C4-2B (cell line): ENCODE measurements at regions not wholly inside any gene's neighbourhood (a gene's known extent, or its start where the extent isn't known, plus 50 kb on each side); places are given as distances from the start of the nearest gene placed in this dataset.

Source experiments
- H3K27ac ChIP-seq: fragments of 450-650 bp; 2 replicates; pipeline ENCODE4 v1.5.1; 2017
- CTCF ChIP-seq: fragments of 450-650 bp; conservative IDR thresholded peaks from 2 replicates; pipeline ENCODE4 v1.5.1; 2017; ENCODE audit warnings: mild to moderate bottlenecking
- ZFX ChIP-seq: fragments of 450-650 bp; IDR thresholded peaks from 2 replicates; pipeline ENCODE4 v1.6.1; 2017

- TF ChIP-seq CTCF = no peak
- TF ChIP-seq ZFX = no peak
Observed at GRCh38 chr10:121071901-121072300, 220.7 kb downstream of the WDR11 start.

GRCh38 chr10:121073728-121074127 is 222.6 kb downstream of the WDR11 start:
- no peak for TF ChIP-seq CTCF
- TF ChIP-seq ZFX = no peak
- no peak overlapping the region for H3K27ac ChIP-seq

More at GRCh38 chr10:121071901-121072300, 220.7 kb downstream of the WDR11 start:
- H3K27ac ChIP-seq = no peak overlapping the region

DNA sequence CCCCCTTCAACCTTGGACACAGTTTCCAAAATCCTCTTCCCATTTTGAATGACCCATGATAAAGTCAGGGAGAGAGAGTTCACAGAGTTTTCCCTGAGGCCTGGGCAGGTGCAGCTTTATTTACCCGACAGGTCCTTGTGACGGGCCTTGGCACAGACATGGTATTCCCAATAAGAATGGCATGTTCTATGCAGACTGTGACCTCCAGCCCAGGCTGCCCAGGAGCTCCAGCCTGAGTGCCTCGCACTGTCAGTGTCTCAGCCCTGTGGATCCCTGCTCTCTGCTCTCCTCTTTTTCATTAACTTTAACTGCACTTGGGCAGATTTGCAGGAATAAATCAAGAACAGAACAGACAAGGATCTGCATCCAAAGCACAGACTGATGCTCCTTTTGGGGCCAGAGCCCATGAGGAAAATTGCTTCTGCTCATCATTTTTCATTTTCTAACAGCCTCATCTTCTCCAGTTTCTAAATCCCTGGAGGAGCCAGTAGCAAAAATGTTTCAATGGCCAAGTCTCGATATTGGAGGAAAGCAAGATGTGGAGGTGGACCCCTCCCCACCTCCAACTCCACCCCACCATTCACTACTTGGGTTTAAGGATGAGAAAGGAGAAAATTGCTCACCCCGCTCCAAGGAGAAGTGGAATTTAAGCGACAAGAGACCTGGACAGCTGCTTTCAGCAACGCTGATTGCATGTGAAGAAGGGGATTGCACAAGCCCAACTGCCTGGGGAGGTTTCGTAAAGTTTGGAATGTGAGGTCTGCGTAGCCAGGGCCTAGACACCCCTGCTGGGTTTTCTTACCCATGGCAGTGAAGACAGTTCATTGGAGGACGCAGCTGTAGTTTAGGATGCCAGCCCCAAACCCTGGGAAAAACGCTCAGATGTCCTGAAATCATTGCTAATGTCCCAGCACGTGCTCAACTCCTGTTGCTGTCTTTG is 225.9 kb downstream of the WDR11 start:
- peak overlapping the region; percentile 19; the same call in 1 of the 2 replicates for H3K27ac ChIP-seq
- TF ChIP-seq ZFX (no peak), CTCF (no peak)

DNA sequence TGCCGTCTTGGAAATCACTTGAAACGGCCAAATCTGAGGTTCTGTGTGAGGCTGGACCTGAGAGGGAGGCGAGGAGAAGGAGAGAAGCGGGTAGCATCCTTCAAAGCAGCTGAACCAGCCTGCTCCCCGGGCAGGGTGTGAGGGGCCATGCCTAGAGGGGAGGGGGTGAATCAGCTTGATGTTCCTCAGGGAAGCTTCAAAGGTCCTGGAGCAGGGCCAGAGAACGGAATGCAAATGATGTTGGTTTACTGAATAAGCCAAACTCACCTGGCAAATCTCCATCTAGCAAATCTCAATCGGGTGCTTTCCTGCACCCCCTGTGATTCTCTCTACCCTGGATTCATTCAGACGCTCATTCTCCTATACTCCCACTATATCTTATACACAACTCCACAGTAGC is 226.9 kb downstream of the WDR11 start:
- TF ChIP-seq ZFX = no peak
- TF ChIP-seq CTCF = no peak
- no peak overlapping the region for H3K27ac ChIP-seq

DNA sequence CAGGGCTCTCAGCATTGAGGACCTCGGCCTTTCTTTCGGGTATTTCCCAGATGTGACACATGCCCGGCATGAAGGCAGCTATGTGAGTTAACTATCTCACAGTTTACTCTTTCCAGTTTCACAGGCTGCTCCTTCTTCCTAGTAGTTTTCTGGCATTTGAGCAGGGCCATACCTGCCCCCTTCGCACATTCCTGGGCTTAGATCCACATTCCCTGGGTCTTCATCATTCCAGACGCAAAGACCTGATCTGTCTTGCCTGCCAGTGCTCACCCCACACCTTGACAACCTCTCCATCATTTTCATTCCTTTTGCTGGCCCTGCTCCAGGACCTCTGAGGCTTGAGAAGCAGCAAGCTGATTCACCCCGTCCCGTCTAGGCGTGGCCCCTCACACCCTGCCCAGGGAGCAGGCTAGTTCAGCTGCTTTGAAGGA is 227.5 kb downstream of the WDR11 start:
- no peak overlapping the region for H3K27ac ChIP-seq
- no peak for TF ChIP-seq CTCF
- TF ChIP-seq ZFX = no peak

DNA sequence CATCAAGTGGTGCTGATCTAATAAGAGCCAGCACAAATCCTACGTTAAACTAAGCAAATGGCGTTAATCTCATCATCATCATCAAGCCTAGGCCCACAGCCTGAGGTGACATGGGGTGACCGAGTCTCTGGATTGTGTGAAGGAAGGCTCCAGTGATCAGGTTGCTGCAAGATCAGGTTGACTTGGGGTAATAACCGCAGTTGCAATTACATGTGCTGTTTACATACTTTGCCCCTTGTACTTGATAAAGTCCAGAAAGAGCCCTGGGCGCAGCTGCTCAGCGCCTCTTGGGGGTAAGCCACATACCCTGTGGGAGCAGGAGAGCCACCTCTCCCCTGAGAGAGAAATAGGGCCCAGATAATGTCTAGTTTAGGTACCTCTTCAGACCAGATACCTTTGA is 228.1 kb downstream of the WDR11 start:
- no peak for TF ChIP-seq CTCF
- TF ChIP-seq ZFX = no peak
- H3K27ac ChIP-seq = no peak overlapping the region

- TF ChIP-seq ZFX = no peak
- no peak for TF ChIP-seq CTCF
- no peak overlapping the region for H3K27ac ChIP-seq
Observed at GRCh38 chr10:121080281-121080891, 229.2 kb downstream of the WDR11 start.
